K562 (cell line): ENCODE measurements at regions not wholly inside any gene's neighbourhood (a gene's known extent, or its start where the extent isn't known, plus 50 kb on each side); places are given as distances from the start of the nearest gene placed in this dataset.

Experiments
- ADNP ChIP-seq: fragments of 200-800 bp; sonication (Bioruptor generic); IDR thresholded peaks from 2 replicates; pipeline ENCODE4 v1.6.1; 2016; ENCODE audit warnings: missing genetic modification characterization, missing compliant biosample characterization
- ELF1 ChIP-seq: fragments of 200-800 bp; sonication (Bioruptor generic); IDR thresholded peaks from 2 replicates; pipeline ENCODE4 v1.6.1; 2016; ENCODE audit warnings: missing genetic modification characterization, missing compliant biosample characterization
- HDAC8 ChIP-seq: fragments of 450-650 bp; IDR thresholded peaks from 2 replicates; pipeline ENCODE4 v1.6.1; 2016; ENCODE audit warnings: mild to moderate bottlenecking, missing genetic modification characterization, moderate library complexity, missing compliant biosample characterization
- ILK ChIP-seq: fragments of 450-650 bp; IDR thresholded peaks from 2 replicates; pipeline ENCODE4 v1.6.1; 2016; ENCODE audit warnings: missing genetic modification characterization, low read depth, mild to moderate bottlenecking, missing compliant biosample characterization, moderate library complexity, borderline replicate concordance
- MBD2 ChIP-seq: sonication (generic); IDR thresholded peaks from 2 replicates; pipeline ENCODE4 v1.6.1; 2016; ENCODE audit warnings: low read depth, borderline replicate concordance
- RBM15 ChIP-seq: fragments of 200-400 bp; formaldehyde crosslinking; IDR thresholded peaks from 2 replicates; pipeline ENCODE4 v1.6.1; 2018; ENCODE audit warnings: mild to moderate bottlenecking, low read length, moderate library complexity; ENCODE audit not compliant: insufficient read depth
- RUNX1 ChIP-seq: sonication (generic); IDR thresholded peaks from 2 replicates; pipeline ENCODE4 v1.6.1; 2016; ENCODE audit warnings: antibody characterized with exemption, low read depth
- ZNF766 ChIP-seq: fragments of 200-800 bp; sonication (Bioruptor generic); conservative IDR thresholded peaks from 2 replicates; pipeline ENCODE4 v1.6.1; 2016; ENCODE audit warnings: missing genetic modification characterization, missing compliant biosample characterization
- TF ChIP-seq, protein P1 (sequence below): fragments of 450-650 bp; IDR thresholded peaks from 2 replicates; pipeline ENCODE4 v1.7.0; 2016; ENCODE audit warnings: borderline replicate concordance
- TF ChIP-seq, protein P2 (sequence below), 2 experiments: fragments of 450-650 bp in 1 of 2; IDR thresholded peaks; 2 replicates each; pipeline ENCODE4 v1.6.1; 2011 to 2017; ENCODE audit warnings: low read depth in 2 of 2, antibody characterized with exemption in 1 of 2, borderline replicate concordance in 1 of 2, low read length in 1 of 2, mild to moderate bottlenecking in 1 of 2, mixed read lengths in 1 of 2; ENCODE audit not compliant: control insufficient read depth in 1 of 2
- TF ChIP-seq, protein P3 (sequence below): IDR thresholded peaks from 2 replicates; pipeline ENCODE4 v1.6.1; 2014; ENCODE audit warnings: antibody characterized with exemption
- TF ChIP-seq, protein P4 (sequence below): fragments of 200-800 bp; sonication (Bioruptor generic); IDR thresholded peaks from 2 replicates; pipeline ENCODE4 v1.6.1; 2016; ENCODE audit warnings: missing genetic modification characterization, missing compliant biosample characterization

DNA sequence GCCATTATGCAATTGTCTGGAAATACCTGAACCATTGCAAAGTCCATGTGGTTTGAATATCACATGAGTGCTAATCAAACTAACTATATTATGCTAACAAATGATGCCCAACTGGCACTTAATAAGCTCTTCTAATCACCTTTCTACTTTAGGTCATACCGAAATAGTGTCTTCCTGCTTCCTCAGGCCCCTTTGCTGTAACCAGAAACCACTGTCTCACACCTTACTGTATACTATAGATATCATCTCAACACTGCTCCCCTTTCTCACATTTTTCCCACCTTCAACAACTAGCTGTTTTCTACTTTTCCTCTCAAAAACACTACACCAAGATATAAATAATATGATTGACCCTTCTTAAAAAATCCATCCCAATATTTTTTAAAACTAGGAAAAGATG, 633.9 kb downstream of the BCL11A start (continued):
- TF ChIP-seq, protein P1, sequence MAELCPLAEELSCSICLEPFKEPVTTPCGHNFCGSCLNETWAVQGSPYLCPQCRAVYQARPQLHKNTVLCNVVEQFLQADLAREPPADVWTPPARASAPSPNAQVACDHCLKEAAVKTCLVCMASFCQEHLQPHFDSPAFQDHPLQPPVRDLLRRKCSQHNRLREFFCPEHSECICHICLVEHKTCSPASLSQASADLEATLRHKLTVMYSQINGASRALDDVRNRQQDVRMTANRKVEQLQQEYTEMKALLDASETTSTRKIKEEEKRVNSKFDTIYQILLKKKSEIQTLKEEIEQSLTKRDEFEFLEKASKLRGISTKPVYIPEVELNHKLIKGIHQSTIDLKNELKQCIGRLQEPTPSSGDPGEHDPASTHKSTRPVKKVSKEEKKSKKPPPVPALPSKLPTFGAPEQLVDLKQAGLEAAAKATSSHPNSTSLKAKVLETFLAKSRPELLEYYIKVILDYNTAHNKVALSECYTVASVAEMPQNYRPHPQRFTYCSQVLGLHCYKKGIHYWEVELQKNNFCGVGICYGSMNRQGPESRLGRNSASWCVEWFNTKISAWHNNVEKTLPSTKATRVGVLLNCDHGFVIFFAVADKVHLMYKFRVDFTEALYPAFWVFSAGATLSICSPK: no peak
- no peak for TF ChIP-seq HDAC8
- no peak for TF ChIP-seq RBM15
- TF ChIP-seq ELF1 (tag): no peak
- TF ChIP-seq RUNX1: no peak
- TF ChIP-seq, protein P2, sequence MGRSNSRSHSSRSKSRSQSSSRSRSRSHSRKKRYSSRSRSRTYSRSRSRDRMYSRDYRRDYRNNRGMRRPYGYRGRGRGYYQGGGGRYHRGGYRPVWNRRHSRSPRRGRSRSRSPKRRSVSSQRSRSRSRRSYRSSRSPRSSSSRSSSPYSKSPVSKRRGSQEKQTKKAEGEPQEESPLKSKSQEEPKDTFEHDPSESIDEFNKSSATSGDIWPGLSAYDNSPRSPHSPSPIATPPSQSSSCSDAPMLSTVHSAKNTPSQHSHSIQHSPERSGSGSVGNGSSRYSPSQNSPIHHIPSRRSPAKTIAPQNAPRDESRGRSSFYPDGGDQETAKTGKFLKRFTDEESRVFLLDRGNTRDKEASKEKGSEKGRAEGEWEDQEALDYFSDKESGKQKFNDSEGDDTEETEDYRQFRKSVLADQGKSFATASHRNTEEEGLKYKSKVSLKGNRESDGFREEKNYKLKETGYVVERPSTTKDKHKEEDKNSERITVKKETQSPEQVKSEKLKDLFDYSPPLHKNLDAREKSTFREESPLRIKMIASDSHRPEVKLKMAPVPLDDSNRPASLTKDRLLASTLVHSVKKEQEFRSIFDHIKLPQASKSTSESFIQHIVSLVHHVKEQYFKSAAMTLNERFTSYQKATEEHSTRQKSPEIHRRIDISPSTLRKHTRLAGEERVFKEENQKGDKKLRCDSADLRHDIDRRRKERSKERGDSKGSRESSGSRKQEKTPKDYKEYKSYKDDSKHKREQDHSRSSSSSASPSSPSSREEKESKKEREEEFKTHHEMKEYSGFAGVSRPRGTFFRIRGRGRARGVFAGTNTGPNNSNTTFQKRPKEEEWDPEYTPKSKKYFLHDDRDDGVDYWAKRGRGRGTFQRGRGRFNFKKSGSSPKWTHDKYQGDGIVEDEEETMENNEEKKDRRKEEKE (IDR thresholded peaks at IDR 0.05; ENCODE audit: borderline replicate concordance in 1 of 2, control insufficient read depth in 1 of 2, low read depth in 2 of 2, low read length in 1 of 2): no peak
- TF ChIP-seq MBD2: no peak
- no peak for TF ChIP-seq ILK (tag)
- TF ChIP-seq, protein P3, sequence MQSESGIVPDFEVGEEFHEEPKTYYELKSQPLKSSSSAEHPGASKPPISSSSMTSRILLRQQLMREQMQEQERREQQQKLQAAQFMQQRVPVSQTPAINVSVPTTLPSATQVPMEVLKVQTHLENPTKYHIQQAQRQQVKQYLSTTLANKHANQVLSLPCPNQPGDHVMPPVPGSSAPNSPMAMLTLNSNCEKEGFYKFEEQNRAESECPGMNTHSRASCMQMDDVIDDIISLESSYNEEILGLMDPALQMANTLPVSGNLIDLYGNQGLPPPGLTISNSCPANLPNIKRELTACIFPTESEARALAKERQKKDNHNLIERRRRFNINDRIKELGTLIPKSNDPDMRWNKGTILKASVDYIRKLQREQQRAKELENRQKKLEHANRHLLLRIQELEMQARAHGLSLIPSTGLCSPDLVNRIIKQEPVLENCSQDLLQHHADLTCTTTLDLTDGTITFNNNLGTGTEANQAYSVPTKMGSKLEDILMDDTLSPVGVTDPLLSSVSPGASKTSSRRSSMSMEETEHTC: no peak
- no peak for TF ChIP-seq ZNF766 (CRISPR knock-in tag)
- TF ChIP-seq ADNP (tag): no peak
- TF ChIP-seq, protein P4, sequence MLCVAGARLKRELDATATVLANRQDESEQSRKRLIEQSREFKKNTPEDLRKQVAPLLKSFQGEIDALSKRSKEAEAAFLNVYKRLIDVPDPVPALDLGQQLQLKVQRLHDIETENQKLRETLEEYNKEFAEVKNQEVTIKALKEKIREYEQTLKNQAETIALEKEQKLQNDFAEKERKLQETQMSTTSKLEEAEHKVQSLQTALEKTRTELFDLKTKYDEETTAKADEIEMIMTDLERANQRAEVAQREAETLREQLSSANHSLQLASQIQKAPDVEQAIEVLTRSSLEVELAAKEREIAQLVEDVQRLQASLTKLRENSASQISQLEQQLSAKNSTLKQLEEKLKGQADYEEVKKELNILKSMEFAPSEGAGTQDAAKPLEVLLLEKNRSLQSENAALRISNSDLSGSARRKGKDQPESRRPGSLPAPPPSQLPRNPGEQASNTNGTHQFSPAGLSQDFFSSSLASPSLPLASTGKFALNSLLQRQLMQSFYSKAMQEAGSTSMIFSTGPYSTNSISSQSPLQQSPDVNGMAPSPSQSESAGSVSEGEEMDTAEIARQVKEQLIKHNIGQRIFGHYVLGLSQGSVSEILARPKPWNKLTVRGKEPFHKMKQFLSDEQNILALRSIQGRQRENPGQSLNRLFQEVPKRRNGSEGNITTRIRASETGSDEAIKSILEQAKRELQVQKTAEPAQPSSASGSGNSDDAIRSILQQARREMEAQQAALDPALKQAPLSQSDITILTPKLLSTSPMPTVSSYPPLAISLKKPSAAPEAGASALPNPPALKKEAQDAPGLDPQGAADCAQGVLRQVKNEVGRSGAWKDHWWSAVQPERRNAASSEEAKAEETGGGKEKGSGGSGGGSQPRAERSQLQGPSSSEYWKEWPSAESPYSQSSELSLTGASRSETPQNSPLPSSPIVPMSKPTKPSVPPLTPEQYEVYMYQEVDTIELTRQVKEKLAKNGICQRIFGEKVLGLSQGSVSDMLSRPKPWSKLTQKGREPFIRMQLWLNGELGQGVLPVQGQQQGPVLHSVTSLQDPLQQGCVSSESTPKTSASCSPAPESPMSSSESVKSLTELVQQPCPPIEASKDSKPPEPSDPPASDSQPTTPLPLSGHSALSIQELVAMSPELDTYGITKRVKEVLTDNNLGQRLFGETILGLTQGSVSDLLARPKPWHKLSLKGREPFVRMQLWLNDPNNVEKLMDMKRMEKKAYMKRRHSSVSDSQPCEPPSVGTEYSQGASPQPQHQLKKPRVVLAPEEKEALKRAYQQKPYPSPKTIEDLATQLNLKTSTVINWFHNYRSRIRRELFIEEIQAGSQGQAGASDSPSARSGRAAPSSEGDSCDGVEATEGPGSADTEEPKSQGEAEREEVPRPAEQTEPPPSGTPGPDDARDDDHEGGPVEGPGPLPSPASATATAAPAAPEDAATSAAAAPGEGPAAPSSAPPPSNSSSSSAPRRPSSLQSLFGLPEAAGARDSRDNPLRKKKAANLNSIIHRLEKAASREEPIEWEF (CRISPR knock-in tag): no peak
